ENCODE measurements at regions not wholly inside any gene's neighbourhood (a gene's known extent, or its start where the extent isn't known, plus 50 kb on each side); places are given as distances from the start of the nearest gene placed in this dataset.
A peak's percentile ranks its signal among the peaks of the same experiment; 100 is the strongest.

DNA sequence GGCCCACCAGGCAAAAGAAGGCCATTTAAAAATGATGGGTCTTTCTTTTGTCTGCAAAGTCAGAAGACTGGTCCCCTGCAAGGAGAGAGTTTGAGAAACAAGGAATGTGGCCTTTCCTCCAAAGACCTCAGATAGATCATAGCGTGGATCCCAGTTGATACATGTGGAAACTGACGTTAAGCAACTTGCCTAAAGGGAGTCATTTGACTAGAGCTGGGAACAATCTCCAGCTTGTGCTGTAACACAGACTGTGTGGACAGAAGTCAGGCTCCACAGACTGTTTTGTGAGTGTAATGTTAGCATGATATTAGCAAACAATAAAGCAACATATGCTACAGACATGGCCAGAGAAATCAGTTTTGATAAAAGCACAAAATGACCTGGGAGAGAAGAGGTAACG is 140.4 kb upstream of the CITED2 start:
- Histone ChIP-seq H3K9me3 (no peaks in the 10 kb centered on the region), H3K36me3 (no peaks in the 10 kb centered on the region), H3K4me3 (no peak overlapping the region), H3K4me1 (peaks cover 4 to 6% of the 10 kb centered on the region in 2 donors), H3K27me3 (no peaks in the 10 kb centered on the region), H3K27ac (no peak overlapping the region)
- TF ChIP-seq, protein P1, sequence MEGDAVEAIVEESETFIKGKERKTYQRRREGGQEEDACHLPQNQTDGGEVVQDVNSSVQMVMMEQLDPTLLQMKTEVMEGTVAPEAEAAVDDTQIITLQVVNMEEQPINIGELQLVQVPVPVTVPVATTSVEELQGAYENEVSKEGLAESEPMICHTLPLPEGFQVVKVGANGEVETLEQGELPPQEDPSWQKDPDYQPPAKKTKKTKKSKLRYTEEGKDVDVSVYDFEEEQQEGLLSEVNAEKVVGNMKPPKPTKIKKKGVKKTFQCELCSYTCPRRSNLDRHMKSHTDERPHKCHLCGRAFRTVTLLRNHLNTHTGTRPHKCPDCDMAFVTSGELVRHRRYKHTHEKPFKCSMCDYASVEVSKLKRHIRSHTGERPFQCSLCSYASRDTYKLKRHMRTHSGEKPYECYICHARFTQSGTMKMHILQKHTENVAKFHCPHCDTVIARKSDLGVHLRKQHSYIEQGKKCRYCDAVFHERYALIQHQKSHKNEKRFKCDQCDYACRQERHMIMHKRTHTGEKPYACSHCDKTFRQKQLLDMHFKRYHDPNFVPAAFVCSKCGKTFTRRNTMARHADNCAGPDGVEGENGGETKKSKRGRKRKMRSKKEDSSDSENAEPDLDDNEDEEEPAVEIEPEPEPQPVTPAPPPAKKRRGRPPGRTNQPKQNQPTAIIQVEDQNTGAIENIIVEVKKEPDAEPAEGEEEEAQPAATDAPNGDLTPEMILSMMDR (IDR thresholded peaks at IDR 0.05 in 4 of 5, conservative IDR thresholded peaks at IDR 0.05 in 1 of 5), result no peak
- no peak for TF ChIP-seq POLR2A (IDR thresholded peaks at IDR 0.05)
- in situ Hi-C loops (cut with MboI; ENCODE audit: low sequenced_read_pairs in 4 of 4) (no loop called here), intact Hi-C loops (cut with DNase I; ENCODE audit: low total_unique reads) (no loop called here)
- DNase-seq (no peak), ATAC-seq (no peak)

DNA sequence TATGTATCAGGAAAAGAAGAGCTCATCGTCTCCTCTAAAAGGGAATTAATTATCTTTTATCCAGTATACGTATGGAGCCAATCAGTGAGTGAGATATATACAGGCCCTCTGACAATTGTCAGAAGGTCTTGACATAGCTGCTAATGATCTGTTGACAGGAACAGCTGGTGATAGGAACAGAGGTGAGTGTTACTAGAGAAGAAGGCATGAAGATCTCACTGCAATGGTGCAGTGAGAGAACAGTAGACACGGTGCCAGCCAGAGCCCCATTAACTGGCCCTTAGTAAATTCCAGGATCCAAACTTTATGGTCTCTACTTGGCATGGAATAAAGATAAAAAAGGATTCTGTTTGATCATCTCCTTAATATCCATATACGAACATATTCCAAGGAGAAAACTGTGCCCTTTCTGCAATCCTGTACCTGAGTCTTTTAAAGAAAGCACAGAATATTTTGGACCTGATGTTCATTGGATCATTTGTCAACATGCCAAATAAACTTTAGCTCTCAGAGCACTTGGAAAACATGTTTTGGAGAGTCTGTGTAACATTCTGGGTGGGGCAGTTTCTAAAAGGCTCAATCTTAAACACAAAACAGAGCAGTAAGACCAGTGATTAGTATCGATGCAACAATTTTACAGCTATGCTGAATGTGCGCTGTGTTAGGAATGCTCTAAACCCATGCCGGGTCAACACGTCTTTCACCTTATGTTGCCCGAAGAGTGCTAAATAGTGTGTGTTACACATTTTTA is 135.8 kb upstream of the CITED2 start:
- H3K4me1 ChIP-seq, result peaks cover 5 to 11% of the 10 kb centered on the region in 2 donors
- no peaks in the 10 kb centered on the region for H3K36me3 ChIP-seq
- TF ChIP-seq, protein P1 (IDR thresholded peaks at IDR 0.05 in 4 of 5, conservative IDR thresholded peaks at IDR 0.05 in 1 of 5), result no peak
- TF ChIP-seq POLR2A (IDR thresholded peaks at IDR 0.05), result no peak
- no peak overlapping the region for H3K4me3 ChIP-seq
- DNase-seq, result no peak
- ATAC-seq, result peak; percentile 61 to 82
- H3K27me3 ChIP-seq, result no peaks in the 10 kb centered on the region
- H3K9me3 ChIP-seq, result no peaks in the 10 kb centered on the region
- peak overlapping the region in 1 of 4 donors; percentile 3 for H3K27ac ChIP-seq
- intact Hi-C loops (cut with DNase I; ENCODE audit: low total_unique reads) (no loop called here), in situ Hi-C loops (cut with MboI; ENCODE audit: low sequenced_read_pairs in 4 of 4) (no loop called here)

DNA sequence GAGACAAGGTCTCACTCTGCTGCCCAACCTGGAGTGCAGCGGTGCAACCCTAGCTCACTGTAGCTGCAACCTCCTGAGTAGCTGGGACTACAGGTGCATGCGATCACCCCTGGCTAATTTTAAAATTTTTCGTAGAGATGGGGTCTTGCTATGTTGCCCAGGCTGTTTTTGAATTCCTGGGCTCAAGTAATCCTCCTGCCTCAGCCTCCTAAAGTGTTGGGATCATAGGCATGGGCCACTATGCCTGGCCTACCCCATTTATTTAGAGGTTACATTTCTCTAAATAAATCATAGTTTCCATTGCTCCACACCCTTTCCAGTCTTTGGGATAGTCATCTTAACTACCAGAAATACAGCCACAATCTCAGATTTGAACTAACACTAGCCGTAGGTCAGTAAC is 134.7 kb upstream of the CITED2 start:
- in situ Hi-C loops (cut with MboI; ENCODE audit: low sequenced_read_pairs in 4 of 4) (no loop called here), intact Hi-C loops (cut with DNase I; ENCODE audit: low total_unique reads) (loop anchor here (5.0 kb wide), 1 partner anchor 137 kb away; the partner anchor contains the start of gene CITED2)
- H3K9me3 ChIP-seq, result no peaks in the 10 kb centered on the region
- TF ChIP-seq, protein P1 (IDR thresholded peaks at IDR 0.05 in 4 of 5, conservative IDR thresholded peaks at IDR 0.05 in 1 of 5), result no peak
- no peak for TF ChIP-seq POLR2A (IDR thresholded peaks at IDR 0.05)
- no peak for ATAC-seq
- no peak overlapping the region for H3K27ac ChIP-seq
- no peak overlapping the region for H3K4me3 ChIP-seq
- no peaks in the 10 kb centered on the region for H3K36me3 ChIP-seq
- H3K4me1 ChIP-seq, result peaks cover 3 to 11% of the 10 kb centered on the region in 2 donors
- H3K27me3 ChIP-seq, result no peaks in the 10 kb centered on the region
- no peak for DNase-seq

DNA sequence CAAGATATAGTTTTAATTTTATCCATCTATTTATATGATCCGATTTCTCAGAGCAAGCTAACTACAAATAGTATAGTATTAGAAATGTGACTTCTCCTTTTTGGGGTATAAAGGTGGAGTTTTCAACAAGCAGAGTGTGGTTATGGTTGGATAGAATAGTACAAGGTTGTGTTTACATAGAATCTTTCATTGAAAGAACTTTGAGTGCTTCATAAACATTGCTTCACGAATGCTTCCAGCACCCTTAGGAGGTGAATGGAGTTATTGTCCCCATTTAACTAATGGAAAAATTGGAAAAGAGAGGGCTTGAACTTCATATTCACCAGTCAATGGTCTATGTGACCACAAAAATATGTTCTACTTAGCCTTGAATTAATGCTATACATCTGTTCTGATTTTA is 134.1 kb upstream of the CITED2 start:
- in situ Hi-C loops (cut with MboI; ENCODE audit: low sequenced_read_pairs in 4 of 4), result no loop called here
- ATAC-seq, result no peak
- intact Hi-C loops (cut with DNase I; ENCODE audit: low total_unique reads), result loop anchor here (5.0 kb wide), 1 partner anchor 136 kb away; the partner anchor contains the start of gene CITED2

More for the DNA sequence above, 134.1 kb upstream of the CITED2 start:
- Histone ChIP-seq H3K9me3 (no peaks in the 10 kb centered on the region), H3K4me3 (no peak overlapping the region), H3K4me1 (peaks cover 3 to 11% of the 10 kb centered on the region in 2 donors), H3K27ac (no peak overlapping the region), H3K36me3 (no peaks in the 10 kb centered on the region), H3K27me3 (no peaks in the 10 kb centered on the region)
- no peak for DNase-seq
- TF ChIP-seq, protein P1 (IDR thresholded peaks at IDR 0.05 in 4 of 5, conservative IDR thresholded peaks at IDR 0.05 in 1 of 5), result no peak
- TF ChIP-seq POLR2A (IDR thresholded peaks at IDR 0.05), result no peak
